ENCODE measurements at regions not wholly inside any gene's neighbourhood (a gene's known extent, or its start where the extent isn't known, plus 50 kb on each side); places are given as distances from the start of the nearest gene placed in this dataset.

DNA sequence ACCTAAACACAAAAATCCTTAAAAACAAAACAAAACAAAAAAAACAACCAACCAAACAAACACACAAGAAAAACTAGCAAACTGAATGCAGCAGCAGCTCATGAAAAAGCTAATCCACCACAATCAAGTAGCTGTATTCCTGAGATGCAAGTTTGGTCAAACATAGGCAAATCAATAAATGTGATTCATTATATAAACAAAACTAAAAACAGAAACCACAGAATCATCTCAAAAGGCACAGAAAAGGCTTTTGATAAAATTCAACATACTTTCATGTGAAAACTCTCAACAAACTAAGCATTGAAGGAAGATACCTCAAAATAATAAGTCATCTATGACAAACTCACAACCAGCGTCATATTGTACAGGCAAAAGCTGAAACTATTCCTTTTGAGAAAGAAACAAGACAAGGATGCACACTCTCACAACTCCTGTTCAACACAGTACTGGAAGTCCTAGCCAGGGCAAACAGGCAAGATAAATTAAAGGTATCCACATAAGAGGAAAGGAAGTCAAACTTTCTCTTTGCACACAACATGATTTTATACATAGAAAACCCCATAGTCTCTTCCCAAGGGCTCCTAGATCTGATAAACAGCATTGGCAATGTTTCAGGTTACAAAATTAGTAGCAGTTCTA is 495.1 kb upstream of the SGO1 start:
- TF ChIP-seq POLR2AphosphoS5 (IDR thresholded peaks at IDR 0.05; ENCODE audit: low read depth, low read length), result no peak
- TF ChIP-seq, protein P1, sequence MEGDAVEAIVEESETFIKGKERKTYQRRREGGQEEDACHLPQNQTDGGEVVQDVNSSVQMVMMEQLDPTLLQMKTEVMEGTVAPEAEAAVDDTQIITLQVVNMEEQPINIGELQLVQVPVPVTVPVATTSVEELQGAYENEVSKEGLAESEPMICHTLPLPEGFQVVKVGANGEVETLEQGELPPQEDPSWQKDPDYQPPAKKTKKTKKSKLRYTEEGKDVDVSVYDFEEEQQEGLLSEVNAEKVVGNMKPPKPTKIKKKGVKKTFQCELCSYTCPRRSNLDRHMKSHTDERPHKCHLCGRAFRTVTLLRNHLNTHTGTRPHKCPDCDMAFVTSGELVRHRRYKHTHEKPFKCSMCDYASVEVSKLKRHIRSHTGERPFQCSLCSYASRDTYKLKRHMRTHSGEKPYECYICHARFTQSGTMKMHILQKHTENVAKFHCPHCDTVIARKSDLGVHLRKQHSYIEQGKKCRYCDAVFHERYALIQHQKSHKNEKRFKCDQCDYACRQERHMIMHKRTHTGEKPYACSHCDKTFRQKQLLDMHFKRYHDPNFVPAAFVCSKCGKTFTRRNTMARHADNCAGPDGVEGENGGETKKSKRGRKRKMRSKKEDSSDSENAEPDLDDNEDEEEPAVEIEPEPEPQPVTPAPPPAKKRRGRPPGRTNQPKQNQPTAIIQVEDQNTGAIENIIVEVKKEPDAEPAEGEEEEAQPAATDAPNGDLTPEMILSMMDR (IDR thresholded peaks at IDR 0.05; ENCODE audit: control extremely low read depth in 1 of 3, insufficient read depth in 1 of 3, low read depth in 1 of 3, low read length in 3 of 3), result no peak
- no peak for TF ChIP-seq POLR2A (IDR thresholded peaks at IDR 0.05; ENCODE audit: control extremely low read depth in 1 of 2, low read depth in 2 of 2, low read length in 2 of 2)
